Muscle of arm (tissue), 1 donor: ENCODE measurements at regions not wholly inside any gene's neighbourhood (a gene's known extent, or its start where the extent isn't known, plus 50 kb on each side); places are given as distances from the start of the nearest gene placed in this dataset.

Source experiments
- DNase-seq: peaks from one replicate; pipeline ENCODE4 v3.0.0-alpha.2; 2013

- DNase-seq: no peak
These were observed 153.8 kb downstream of the PHF2 start for GRCh38 chr9:93730217-93730616.
